OCI-LY1 (cell line): ENCODE measurements at regions not wholly inside any gene's neighbourhood (a gene's known extent, or its start where the extent isn't known, plus 50 kb on each side); places are given as distances from the start of the nearest gene placed in this dataset.

ENCODE experiments used
- H2AFZ ChIP-seq: fragments of 200-600 bp; sonication (generic), shearing (Covaris generic); 2 replicates; pipeline ENCODE4 v1.6.0; 2014; ENCODE audit warnings: antibody characterized with exemption, mild to moderate bottlenecking, low read length
- H3F3A ChIP-seq: fragments of 200-600 bp; sonication (generic), shearing (Covaris generic); 2 replicates; pipeline ENCODE4 v1.6.0; 2014; ENCODE audit warnings: mild to moderate bottlenecking, antibody characterized with exemption, low read length, moderate library complexity; ENCODE audit not compliant: insufficient read depth
- H3K27ac ChIP-seq: fragments of 200-600 bp; sonication (generic); 2 replicates; pipeline ENCODE4 v1.5.1; 2014; ENCODE audit warnings: low read length, mixed run types, mild to moderate bottlenecking, low read depth; ENCODE audit not compliant: poor library complexity, severe bottlenecking
- H3K27me3 ChIP-seq: fragments of 200-600 bp; sonication (generic); 2 replicates; pipeline ENCODE4 v1.6.0; 2014; ENCODE audit warnings: antibody characterized with exemption, mild to moderate bottlenecking, low read length, moderate library complexity; ENCODE audit not compliant: insufficient read depth
- H3K36me3 ChIP-seq: fragments of 200-600 bp; sonication (generic); 2 replicates; pipeline ENCODE4 v1.6.1; 2014; ENCODE audit warnings: mild to moderate bottlenecking, antibody characterized with exemption, low read length, moderate library complexity, mixed read lengths; ENCODE audit not compliant: insufficient read depth
- H3K4me1 ChIP-seq: fragments of 200-600 bp; sonication (generic); 2 replicates; pipeline ENCODE4 v1.5.1; 2014; ENCODE audit warnings: mild to moderate bottlenecking, low read length, moderate library complexity; ENCODE audit not compliant: insufficient read depth, severe bottlenecking
- H3K4me2 ChIP-seq: fragments of 200-600 bp; sonication (generic), shearing (Covaris generic); 2 replicates; pipeline ENCODE4 v1.6.1; 2014; ENCODE audit warnings: low read length
- H3K4me3 ChIP-seq: fragments of 200-600 bp; sonication (generic); 2 replicates; pipeline ENCODE4 v1.5.1; 2014; ENCODE audit warnings: low read length, low read depth, mild to moderate bottlenecking, mixed read lengths; ENCODE audit not compliant: poor library complexity, severe bottlenecking
- H3K79me2 ChIP-seq: fragments of 200-600 bp; shearing (Covaris generic); 2 replicates; pipeline ENCODE4 v1.6.1; 2016; ENCODE audit warnings: mixed run types, low read length, mixed read lengths; ENCODE audit not compliant: insufficient read depth
- H3K9ac ChIP-seq: fragments of 200-600 bp; sonication (generic), shearing (Covaris generic); 2 replicates; pipeline ENCODE4 v1.6.1; 2014; ENCODE audit warnings: mild to moderate bottlenecking, low read length, mixed read lengths
- H3K9me2 ChIP-seq: fragments of 200-600 bp; sonication (generic), shearing (Covaris generic); 2 replicates; pipeline ENCODE4 v1.6.1; 2014; ENCODE audit warnings: low read depth, mild to moderate bottlenecking, low read length, mixed read lengths
- H3K9me3 ChIP-seq: fragments of 200-600 bp; shearing (Covaris generic); 2 replicates; pipeline ENCODE4 v1.6.1; 2014; ENCODE audit warnings: low read length, mixed read lengths
- H4K20me1 ChIP-seq: fragments of 200-600 bp; sonication (generic), shearing (Covaris generic); 2 replicates; pipeline ENCODE4 v1.6.0; 2016; ENCODE audit warnings: mild to moderate bottlenecking, low read length; ENCODE audit not compliant: insufficient read depth
- CTCF ChIP-seq: fragments of 200-600 bp; sonication (generic), shearing (Covaris generic); IDR thresholded peaks from 2 replicates; pipeline ENCODE4 v1.5.1; 2017; ENCODE audit warnings: mild to moderate bottlenecking, antibody characterized with exemption, low read length, moderate library complexity, mixed read lengths
- EZH2 ChIP-seq: fragments of 200-600 bp; sonication (generic), shearing (Covaris generic); IDR thresholded peaks from 2 replicates; pipeline ENCODE4 v1.8.0; 2017; ENCODE audit warnings: borderline replicate concordance, mixed run types, mild to moderate bottlenecking, antibody characterized with exemption, low read length, moderate library complexity, mixed read lengths

GRCh38 chr7:156492170-156492569 is 148.4 kb upstream of the RNF32 start:
- H3K9me3 ChIP-seq, result no peaks in the 10 kb centered on the region
- H3F3A ChIP-seq, result no peaks in the 10 kb centered on the region
- H3K27me3 ChIP-seq, result peaks cover 7% of the 10 kb centered on the region; the same call in 1 of the 2 replicates
- no peaks in the 10 kb centered on the region for H4K20me1 ChIP-seq
- H3K4me1 ChIP-seq, result no peaks in the 10 kb centered on the region
- no peak overlapping the region for H3K4me3 ChIP-seq
- H3K36me3 ChIP-seq, result no peaks in the 10 kb centered on the region
- no peak overlapping the region for H3K4me2 ChIP-seq
- no peak for TF ChIP-seq EZH2
- TF ChIP-seq CTCF, result no peak
- H2AFZ ChIP-seq, result no peak overlapping the region
- no peaks in the 10 kb centered on the region for H3K9me2 ChIP-seq
- no peak overlapping the region for H3K27ac ChIP-seq
- no peaks in the 10 kb centered on the region for H3K79me2 ChIP-seq
- H3K9ac ChIP-seq, result no peak overlapping the region

GRCh38 chr7:156491435-156491834 is 149.1 kb upstream of the RNF32 start:
- Histone ChIP-seq H4K20me1 (no peaks in the 10 kb centered on the region), H3K27me3 (peaks cover 7% of the 10 kb centered on the region; the same call in 1 of the 2 replicates), H3K4me1 (no peaks in the 10 kb centered on the region), H3K79me2 (no peaks in the 10 kb centered on the region), H3K9me2 (no peaks in the 10 kb centered on the region), H3K27ac (no peak overlapping the region), H2AFZ (no peak overlapping the region), H3K4me2 (no peak overlapping the region), H3K4me3 (no peak overlapping the region), H3K36me3 (no peaks in the 10 kb centered on the region), H3K9me3 (no peaks in the 10 kb centered on the region), H3F3A (no peaks in the 10 kb centered on the region), H3K9ac (no peak overlapping the region)
- TF ChIP-seq CTCF (no peak), EZH2 (no peak)

GRCh38 chr7:156490021-156490800 is 150.4 kb upstream of the RNF32 start:
- no peak for TF ChIP-seq CTCF
- no peak for TF ChIP-seq EZH2
- H3K4me2 ChIP-seq, result no peak overlapping the region

More at GRCh38 chr7:156490021-156490800, 150.4 kb upstream of the RNF32 start:
- H4K20me1 ChIP-seq, result no peaks in the 10 kb centered on the region
- H3K79me2 ChIP-seq, result no peaks in the 10 kb centered on the region
- no peak overlapping the region for H2AFZ ChIP-seq
- no peak overlapping the region for H3K9ac ChIP-seq
- H3K27me3 ChIP-seq, result peaks cover 7% of the 10 kb centered on the region; the same call in 1 of the 2 replicates
- no peak overlapping the region for H3K4me3 ChIP-seq
- H3F3A ChIP-seq, result no peaks in the 10 kb centered on the region
- H3K9me3 ChIP-seq, result no peaks in the 10 kb centered on the region
- no peak overlapping the region for H3K27ac ChIP-seq
- H3K36me3 ChIP-seq, result no peaks in the 10 kb centered on the region
- no peaks in the 10 kb centered on the region for H3K4me1 ChIP-seq
- H3K9me2 ChIP-seq, result no peaks in the 10 kb centered on the region
